GM19023 (cell line): ENCODE measurements at regions not wholly inside any gene's neighbourhood (a gene's known extent, or its start where the extent isn't known, plus 50 kb on each side); places are given as distances from the start of the nearest gene placed in this dataset.

Experiments used
- ATAC-seq: cut with Tn5 transposase; IDR thresholded peaks from one replicate; pipeline ENCODE4 v1.9.1; 2021; ENCODE audit warnings: mild to moderate bottlenecking, moderate library complexity; ENCODE audit not compliant: unreplicated experiment

DNA sequence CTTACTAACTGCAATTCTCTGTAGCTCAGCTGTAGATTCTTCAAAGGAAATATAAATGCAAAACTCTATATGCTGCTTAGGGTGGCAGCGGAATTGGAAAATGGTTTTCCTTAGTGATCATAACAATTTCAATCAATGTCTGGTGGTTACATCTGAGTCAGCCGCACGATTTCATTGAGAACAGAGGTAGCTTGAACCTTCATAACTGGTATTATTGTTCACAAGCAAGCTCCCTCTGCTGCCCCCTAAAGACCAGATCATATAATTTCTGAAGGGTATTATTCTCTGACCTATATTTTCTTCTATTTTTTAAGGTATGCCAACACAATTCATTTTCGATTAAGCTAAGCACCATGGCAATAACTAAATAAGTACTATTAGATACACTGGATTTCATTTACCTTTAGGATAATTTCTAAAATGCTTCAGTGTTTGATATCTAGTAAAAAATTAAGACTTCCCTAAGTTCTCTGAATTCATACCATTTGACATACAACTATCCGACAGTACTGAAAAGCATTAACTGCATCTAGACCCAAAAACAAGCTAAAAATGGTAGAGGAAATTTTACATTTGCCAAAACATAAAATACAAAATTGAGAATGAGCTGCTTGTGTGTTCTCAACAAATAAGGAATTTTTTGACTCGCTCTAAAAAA, 181.1 kb upstream of the SPEF2 start:
- ATAC-seq: no peak

- no peak for ATAC-seq
These were observed 187.1 kb upstream of the SPEF2 start for GRCh38 chr5:35430381-35431162.

DNA sequence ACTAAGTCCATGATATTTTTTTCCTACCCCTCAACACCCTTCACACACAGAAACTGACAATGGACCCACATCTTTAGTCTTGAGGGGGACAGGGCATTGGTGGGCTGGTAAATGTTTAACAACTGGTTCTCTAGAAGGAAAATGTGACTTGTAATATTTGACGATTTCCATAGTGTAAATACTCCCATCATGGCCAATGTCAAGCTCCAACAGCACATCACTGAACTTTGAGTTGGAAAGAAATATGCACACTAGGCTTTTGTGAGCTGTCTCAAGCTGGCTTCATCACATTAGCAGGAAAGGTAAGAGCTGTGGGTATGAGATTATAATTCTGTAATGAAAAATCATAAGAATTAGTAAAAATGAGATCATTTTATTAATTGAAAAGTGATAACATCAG, 189.9 kb upstream of the PRLR start:
- ATAC-seq: no peak

DNA sequence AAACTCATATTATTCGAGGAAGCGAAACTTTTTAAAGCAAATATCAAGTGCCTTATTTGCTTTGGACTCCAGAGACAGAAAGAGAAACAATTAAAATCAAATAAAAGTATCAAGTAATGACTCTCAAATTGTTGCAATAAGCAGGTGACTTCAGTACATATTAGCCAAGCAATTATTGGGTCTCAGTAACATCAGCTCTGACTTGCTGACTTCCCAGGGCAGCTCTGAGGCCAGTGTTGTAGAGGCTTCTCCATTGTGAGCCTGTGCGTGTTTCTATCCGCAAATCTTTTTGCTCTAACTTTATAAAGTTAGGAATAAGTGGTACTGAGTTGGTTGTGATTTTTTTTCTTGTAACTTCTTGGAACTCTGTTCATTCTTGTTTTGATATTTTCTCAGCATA, 186.8 kb upstream of the PRLR start:
- no peak for ATAC-seq

- ATAC-seq: no peak
These were observed 186.1 kb upstream of the PRLR start for GRCh38 chr5:35416217-35416988.

- no peak for ATAC-seq
These were observed 185.0 kb upstream of the PRLR start for GRCh38 chr5:35415309-35415708.

DNA sequence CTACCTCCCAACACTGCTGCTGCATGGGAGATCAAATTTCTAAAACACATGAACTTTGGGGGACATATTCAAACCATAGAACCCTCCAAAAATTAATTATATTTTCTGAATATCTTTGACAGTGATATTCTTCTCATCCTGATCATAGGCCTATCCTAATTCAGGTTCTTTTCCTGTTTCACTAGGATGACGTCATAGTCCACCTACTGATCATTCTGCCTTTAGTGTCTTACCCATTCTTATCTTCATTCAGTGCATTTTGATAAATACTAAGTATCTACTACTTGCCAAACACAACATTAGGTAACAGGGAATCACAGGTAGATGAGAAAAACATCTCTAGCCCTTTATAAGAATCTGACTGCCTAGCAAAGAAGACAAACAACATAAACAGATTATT, 179.1 kb upstream of the PRLR start:
- no peak for ATAC-seq

DNA sequence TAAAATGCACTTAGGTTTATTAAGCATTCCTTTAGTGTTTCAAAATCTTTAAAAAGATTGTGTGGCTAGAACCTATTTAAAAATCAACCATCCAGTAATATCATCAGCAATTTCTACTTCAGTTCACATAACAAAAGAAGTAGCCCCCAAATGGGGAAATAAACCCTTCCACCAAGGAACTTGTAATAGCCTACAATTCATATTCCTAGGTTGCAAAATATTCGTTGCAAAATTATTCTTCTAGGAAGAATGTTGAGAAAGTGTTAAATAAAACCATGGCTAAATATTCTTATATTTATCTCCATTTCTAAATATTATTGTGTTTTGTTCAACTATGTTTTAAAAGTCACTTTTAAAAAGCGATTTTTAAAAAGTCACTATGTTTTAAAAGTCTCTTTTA, 177.9 kb upstream of the PRLR start:
- ATAC-seq: no peak

DNA sequence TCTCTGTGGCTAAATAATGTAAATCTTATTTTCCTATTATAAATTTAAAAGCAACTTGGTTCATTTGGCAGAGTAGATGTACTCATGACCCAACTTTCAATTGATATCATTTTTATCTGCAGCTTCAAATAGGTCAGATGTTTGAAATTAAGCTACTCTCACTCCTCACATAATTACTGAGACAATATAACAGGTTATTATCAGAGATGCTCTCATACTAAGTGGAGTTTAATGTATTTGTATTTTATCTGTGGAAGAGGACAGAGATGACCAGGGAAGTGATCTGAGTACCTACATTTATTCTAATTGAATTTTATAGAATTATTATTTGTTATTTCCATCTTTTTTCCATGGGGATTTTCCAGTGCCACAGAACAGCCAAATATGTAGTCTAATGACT, 177.4 kb upstream of the PRLR start:
- no peak for ATAC-seq

- ATAC-seq: no peak
These were observed 175.7 kb upstream of the PRLR start for GRCh38 chr5:35405938-35406337.

DNA sequence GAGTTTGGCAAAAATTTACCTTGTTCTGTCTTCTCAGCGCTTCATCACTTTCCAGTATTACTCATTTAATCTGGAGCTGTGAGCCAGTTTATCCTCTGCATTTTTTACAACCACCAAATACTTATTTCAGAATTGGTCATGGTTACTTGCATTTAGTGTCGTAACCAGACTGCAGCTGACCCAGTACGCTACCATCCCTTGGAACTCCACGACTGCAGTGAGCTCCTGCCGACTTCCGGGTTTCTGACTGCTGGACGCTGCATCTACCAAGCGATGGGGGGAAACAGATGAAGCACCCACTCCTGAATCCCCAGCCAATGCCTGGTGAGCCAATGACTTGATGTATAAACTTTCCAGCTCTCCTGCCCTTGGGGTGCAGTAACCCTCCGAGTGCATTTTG, 174.4 kb upstream of the PRLR start:
- no peak for ATAC-seq

GRCh38 chr5:35393901-35394300, 163.6 kb upstream of the PRLR start:
- no peak for ATAC-seq

DNA sequence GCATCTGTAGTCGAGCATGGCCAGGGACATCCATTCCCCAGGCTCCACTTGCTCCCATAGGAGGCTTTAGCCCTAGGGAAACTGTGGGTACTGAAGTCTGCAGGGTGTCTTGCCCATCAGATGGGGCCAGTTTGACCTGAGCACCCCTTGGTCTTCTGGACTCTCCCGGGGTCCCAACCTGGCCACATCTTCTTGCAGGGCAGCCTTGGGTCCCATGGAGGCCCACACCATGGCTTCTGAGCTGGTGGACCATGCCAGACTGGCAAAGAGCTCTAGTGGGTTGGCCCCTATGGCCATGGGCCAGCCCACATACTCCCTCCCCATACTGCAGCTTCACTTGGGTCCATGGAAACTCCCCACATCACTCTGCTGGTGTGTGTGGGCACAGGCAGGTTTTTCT, 154.4 kb upstream of the PRLR start:
- no peak for ATAC-seq

DNA sequence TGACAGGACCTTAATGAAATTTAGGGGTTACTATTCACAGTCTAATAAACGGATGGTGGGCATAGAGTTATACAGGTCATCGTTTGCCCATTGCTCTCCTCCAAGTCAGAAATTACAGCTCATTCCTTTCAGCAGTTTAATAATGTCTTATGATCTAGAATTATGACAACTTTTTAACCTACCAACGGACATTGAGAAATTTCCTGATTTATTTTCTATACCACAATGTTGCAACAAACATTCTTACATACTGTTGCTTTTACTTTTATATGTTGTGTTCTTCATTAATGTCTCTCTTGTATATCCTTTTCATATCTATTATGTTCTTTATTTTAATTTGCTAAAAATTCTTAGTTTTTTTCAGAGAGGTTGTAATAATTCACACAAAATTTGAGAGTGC, 152.8 kb upstream of the PRLR start:
- no peak for ATAC-seq

DNA sequence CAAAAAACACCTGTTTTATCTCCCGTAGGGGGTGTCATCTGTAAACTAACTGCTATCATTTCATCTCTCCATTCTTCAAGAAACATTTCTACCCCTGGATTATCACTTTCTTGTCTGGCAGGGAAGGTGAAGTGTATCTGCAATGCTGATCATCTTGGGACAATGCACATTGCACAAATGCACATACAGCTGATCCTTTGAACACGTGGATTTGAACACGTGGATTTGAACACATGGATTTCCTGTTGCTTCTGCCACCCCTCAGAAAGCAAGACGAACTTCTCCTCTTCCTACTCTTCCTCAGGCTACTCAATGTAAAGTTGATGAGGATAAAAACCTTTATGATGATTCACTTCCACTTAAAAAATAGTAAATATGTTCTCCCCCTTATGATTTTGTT, 147.4 kb upstream of the PRLR start:
- no peak for ATAC-seq

- no peak for ATAC-seq
These were observed 144.3 kb upstream of the PRLR start for GRCh38 chr5:35374584-35374983.

- no peak for ATAC-seq
These were observed 143.0 kb upstream of the PRLR start for GRCh38 chr5:35373249-35373648.

- no peak for ATAC-seq
These were observed 142.2 kb upstream of the PRLR start for GRCh38 chr5:35372482-35372881.

DNA sequence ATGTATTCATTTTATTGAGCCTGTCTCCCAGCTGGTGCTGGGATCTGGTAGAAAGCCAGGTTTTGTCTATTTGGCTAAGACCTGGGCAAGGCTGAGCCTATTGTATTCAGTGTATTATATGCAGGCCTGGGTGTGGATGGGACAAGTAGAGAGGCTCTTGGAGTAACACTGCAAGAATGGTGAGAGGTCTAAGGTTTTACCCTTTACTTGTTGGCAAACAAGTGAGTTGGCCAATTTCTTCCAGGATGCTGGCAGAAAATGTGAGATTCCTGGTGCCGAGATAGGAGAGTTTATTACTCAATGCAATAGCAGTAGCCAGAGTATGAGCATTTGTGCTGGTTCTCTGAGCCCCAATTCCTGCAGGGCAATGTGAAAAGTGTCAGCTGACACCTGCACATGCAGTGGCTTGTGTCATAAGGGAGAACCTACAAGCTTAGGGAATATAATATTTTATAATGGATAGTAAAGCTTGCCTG, 141.7 kb upstream of the PRLR start:
- no peak for ATAC-seq

DNA sequence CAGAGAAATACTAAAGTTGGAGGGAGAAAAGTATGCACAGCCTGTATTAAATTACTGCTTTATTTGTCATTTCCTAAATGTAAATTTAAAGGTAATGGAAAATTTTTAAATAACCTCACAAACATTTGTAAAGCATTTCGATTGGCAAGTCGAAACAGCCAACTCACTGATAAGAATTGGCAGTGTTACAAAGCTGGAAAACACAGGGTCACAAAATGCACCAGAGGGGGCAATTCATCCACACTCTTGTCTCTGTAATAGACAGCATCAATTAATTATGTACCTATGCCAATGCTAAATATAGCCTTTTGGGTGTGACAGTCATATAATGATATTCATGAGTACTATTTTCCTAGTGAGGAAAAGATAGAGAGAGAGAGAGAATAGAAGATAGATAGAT, 140.6 kb upstream of the PRLR start:
- no peak for ATAC-seq

DNA sequence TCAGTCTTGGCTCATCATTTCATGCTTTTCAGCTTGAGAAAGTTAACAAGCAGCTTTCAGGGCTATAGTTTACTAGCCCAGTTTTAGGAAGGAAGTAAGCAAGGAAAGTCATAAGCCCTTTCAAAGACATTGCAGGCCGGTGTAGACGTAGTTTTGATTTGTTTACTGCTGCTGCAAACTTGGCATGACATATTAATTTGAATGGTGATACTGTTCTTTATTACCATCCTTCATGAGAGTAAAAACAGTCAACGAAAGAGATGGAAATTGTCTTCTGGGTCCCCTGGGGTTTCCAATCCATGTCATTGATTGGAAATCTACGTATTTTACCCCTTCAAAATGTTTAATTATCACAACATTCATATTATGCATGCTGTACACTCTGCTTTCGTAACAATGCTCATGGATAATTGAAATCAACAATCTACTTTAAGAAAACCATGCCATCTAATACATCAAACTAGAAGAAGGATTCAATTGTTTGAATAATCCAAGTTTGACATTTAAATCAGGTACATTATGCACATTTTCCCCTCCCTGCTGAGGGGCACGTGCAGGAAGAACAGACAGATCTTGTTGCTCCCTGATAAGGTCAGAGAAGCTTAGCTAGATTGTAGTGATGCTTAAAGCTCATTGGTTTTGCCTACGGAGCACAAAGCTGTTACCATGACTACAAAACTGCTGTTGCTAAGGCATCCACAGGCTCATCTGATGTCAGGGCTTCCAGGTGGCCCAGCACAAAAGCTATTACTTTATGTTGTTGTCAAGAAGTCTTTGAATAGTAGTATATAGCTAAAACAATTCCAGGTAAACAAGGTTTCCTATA, 139.9 kb upstream of the PRLR start:
- no peak for ATAC-seq
